ENCODE measurements at regions not wholly inside any gene's neighbourhood (a gene's known extent, or its start where the extent isn't known, plus 50 kb on each side); places are given as distances from the start of the nearest gene placed in this dataset.

GRCh38 chr3:109809513-109809912 lies 472.2 kb upstream of the DPPA4 start:
- FAIRE-seq (no peak), DNase-seq (ENCODE audit: low read depth, low spot score) (no peak), ATAC-seq (no peak)
- Histone ChIP-seq H3K79me2 (ENCODE audit: control insufficient read depth, insufficient read depth, low read length) (no peaks in the 10 kb centered on the region), H3K9ac (ENCODE audit: control insufficient read depth, insufficient read depth, low read length) (no peak overlapping the region), H3K4me3 (no peak overlapping the region), H3K4me1 (ENCODE audit: control insufficient read depth, insufficient read depth, low read length) (no peaks in the 10 kb centered on the region), H3K27ac (ENCODE audit: control insufficient read depth, insufficient read depth) (no peak overlapping the region), H4K20me1 (ENCODE audit: control insufficient read depth, insufficient read depth) (no peaks in the 10 kb centered on the region), H3K4me2 (ENCODE audit: control insufficient read depth, insufficient read depth) (no peak overlapping the region), H3K9me3 (replicated peaks; ENCODE audit: control insufficient read depth, insufficient read depth, low read length) (no peaks in the 10 kb centered on the region), H3K27me3 (replicated peaks in 1 of 2; ENCODE audit: control insufficient read depth in 2 of 2, insufficient read depth in 2 of 2, low read length in 1 of 2) (no peaks in the 10 kb centered on the region), H3K36me3 (ENCODE audit: control insufficient read depth in 2 of 2, insufficient read depth in 2 of 2, low read length in 1 of 2) (no peaks in the 10 kb centered on the region), H2AFZ (ENCODE audit: control insufficient read depth, low read depth, low read length) (no peak overlapping the region)
- TF ChIP-seq SPI1 (IDR thresholded peaks at IDR 0.05; ENCODE audit: borderline replicate concordance, insufficient read depth, low read depth, low read length) (no peak), PKNOX1 (IDR thresholded peaks at IDR 0.05) (no peak), RELA (IDR thresholded peaks at IDR 0.05; ENCODE audit: borderline replicate concordance, partially characterized antibody) (no peak), ZBTB33 (IDR thresholded peaks at IDR 0.05) (no peak), SIX5 (IDR thresholded peaks at IDR 0.05; ENCODE audit: low read depth, low read length, severe bottlenecking) (no peak), TCF3 (IDR thresholded peaks at IDR 0.05; ENCODE audit: borderline replicate concordance, insufficient read depth, low read depth, low read length) (no peak), ZNF622 (IDR thresholded peaks at IDR 0.05) (no peak), RAD21 (IDR thresholded peaks at IDR 0.05; ENCODE audit: insufficient read depth, low read depth, low read length) (no peak), RAD51 (IDR thresholded peaks at IDR 0.05) (no peak), KLF5 (IDR thresholded peaks at IDR 0.05; ENCODE audit: partially characterized antibody) (no peak), IRF3 (IDR thresholded peaks at IDR 0.05) (no peak), PAX5 (IDR thresholded peaks at IDR 0.05; ENCODE audit: borderline replicate concordance, low read depth, low read length) (no peak)
- ChIA-PET RAD21 (ENCODE audit: unreplicated experiment) (no interaction called here), SMC1A (ENCODE audit: uncharacterized antibody, unreplicated experiment) (no interaction called here), POLR2A (no interaction called here), CTCF (no interaction called here)
- 25% methylated on average over 3 of the region's 3 CpGs for WGBS (ENCODE audit: insufficient coverage, insufficient replicate concordance, low lambda C conversion rate, missing lambda C conversion rate)
- intact Hi-C loops (cut with micrococcal nuclease; ENCODE audit: unreplicated experiment) (no loop called here), in situ Hi-C loops (cut with MboI) (no loop called here)
- no TSS peak for BruUV-seq (replicated peaks)

Measured in GM12878 (cell line).